Activated CD8-positive, alpha-beta memory T cell treated with anti-CD3 and anti-CD28 coated beads for 24 hours (primary cell): ENCODE measurements at regions not wholly inside any gene's neighbourhood (a gene's known extent, or its start where the extent isn't known, plus 50 kb on each side); places are given as distances from the start of the nearest gene placed in this dataset.

ENCODE experiments used
- DNase-seq: peaks from one replicate; pipeline ENCODE4 v3.0.0-alpha.2; 2020

DNA sequence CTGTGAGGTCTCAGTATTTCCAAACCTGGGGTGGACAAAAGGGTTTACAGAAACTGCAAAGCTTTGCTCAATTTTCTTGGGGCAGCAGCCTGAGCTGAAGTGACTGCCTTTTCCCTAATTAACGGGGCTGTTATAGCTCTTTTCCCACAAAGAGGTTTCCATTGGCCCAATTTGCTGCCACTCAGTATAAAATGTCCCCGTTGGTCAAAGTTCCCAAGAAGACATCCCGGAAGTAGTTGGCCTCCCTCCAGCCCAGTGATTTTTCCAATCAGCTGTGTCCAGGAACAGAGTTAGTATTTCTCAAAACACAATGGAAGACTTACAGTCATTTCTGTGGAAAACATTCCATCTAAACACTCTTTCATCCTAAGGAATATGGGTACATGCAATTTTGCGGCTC, 643.6 kb downstream of the ACTL7B start:
- DNase-seq: no peak

GRCh38 chr9:108211411-108211955, 644.3 kb downstream of the ACTL7B start:
- no peak for DNase-seq

DNA sequence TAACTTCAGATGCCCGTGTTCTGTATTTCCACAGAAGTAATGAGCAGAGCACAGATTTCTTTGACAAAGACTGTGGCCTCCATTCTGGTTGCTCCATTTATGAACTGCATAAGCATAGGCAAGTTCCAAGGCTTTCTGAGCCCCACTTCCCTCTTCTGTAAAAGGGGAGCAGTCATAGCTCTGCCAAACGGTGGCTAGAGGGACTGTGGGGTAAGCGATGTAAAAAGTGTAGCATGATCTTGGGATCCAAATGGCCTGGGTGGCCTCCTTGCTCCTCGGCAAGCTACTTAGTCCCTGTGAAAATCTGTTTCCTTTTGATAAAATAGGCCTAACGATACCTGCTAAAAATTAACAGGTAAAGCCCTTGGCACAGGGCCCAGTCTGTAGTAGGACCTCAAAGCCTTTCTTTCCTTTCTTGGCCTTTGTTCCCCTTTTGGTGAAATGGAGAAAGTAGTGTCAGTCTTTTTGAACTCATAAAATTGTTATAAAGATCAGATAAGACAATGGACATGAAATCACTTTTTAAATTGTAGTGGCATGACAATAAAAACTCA, 646.6 kb downstream of the ACTL7B start:
- DNase-seq: no peak

- DNase-seq: no peak
Observed at GRCh38 chr9:108207561-108208165, 648.1 kb downstream of the ACTL7B start.

- DNase-seq: no peak
Observed at GRCh38 chr9:108205276-108205675, 650.5 kb downstream of the ACTL7B start.

- DNase-seq: no peak
Observed at GRCh38 chr9:108197899-108198298, 657.9 kb downstream of the ACTL7B start.

DNA sequence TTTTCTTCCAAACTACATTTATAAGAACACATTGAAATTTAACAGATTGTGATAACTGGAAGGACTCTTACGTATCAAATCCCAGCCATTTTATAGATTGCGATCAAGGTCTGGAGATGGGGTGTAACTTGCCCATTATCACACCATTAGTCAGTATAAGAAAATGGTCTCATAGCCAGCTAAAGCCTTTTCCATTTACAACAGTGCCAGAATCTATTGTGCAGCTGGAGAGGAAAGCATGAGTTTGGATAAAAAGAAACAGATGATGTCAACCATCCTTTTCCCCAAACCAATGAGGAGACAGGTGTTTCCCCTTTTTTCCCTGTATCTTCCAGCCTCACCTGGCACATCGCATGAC, 658.8 kb downstream of the ACTL7B start:
- no peak for DNase-seq

GRCh38 chr9:108196332-108197007, 659.3 kb downstream of the ACTL7B start:
- DNase-seq: no peak

DNA sequence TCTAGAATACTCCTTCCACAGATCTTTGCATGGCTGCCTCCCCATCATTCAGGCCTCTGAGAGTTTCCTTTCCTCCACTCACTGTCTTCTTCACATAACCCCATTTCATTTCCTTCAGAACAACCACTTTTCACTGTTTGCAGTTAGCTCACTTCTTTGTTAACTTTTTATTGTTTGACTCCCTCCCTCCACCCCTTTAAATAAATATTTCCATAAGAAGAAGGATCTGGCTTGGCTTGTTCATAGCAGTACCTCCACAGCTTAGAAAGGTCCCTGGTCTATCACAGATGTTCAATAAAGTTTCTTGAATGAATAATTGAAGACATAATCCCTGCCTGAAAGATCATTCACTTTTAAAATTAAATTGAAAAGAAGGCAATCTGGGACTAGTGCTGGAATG, 661.6 kb downstream of the ACTL7B start:
- DNase-seq: no peak

- DNase-seq: no peak
Observed at GRCh38 chr9:108193026-108193710, 662.6 kb downstream of the ACTL7B start.

GRCh38 chr9:108191065-108191464, 664.7 kb downstream of the ACTL7B start:
- DNase-seq: no peak

GRCh38 chr9:108188976-108189375, 666.8 kb downstream of the ACTL7B start:
- no peak for DNase-seq

DNA sequence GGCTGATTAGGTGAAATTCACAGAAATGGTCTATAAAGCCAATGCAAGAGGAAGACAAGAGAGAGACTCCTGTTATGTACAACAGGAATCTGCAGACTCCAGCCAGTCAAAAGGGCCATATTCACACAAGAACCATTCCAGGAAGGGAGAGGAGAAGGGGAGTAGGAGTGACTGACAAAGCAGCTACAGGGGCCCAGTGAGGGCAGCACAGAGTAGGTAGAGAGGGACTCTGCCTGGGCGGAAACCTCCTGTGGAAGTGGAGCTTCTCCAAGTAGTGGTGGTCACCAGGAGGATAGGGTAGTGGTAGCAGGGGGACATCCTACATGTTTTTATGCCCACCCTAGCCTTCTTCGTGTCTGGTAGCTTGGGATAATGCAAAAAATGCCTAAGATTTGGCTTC, 667.3 kb downstream of the ACTL7B start:
- no peak for DNase-seq

- no peak for DNase-seq
Observed at GRCh38 chr9:108186642-108187395, 669.0 kb downstream of the ACTL7B start.

DNA sequence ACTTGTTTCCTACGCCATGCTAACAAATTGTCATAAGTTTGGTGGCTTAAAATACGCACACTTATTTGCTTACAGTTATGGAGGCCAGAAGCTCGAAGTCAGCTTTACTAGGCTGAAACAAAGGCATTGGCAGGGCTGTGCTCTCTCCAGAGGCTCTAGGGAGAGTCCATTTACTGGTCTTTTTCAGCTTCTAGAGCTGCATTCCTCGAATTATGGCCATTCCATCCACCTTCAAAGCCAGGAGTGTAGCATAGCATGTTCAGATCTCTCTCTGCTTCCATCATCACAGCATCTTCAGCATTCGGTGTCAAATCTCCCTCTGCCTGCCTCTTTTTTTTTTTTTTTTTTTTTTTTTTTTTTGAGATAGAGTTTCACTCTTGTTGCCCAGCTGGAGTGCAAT, 670.2 kb downstream of the ACTL7B start:
- DNase-seq: no peak

- no peak for DNase-seq
Observed at GRCh38 chr9:108184941-108185340, 670.8 kb downstream of the ACTL7B start.

DNA sequence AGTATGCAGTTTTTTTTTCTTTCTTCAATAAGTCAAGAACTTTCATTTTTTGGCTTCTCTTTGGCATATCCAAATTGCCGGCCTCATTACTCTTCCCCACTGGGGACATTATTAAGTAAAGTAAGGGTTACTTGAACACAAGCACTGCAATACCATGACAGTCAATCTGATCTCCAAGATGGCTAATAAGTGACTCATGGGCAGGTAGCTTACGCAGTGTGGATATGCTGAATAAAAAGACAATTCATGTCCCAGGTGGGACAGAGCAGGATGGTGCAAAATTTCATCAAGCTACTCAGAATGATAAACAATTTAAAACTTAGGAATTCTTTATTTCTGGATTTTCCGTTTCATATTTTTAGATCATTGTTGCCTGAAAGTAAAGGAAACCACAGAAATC, 671.8 kb downstream of the ACTL7B start:
- no peak for DNase-seq

- DNase-seq: no peak
Observed at GRCh38 chr9:108182950-108183381, 672.8 kb downstream of the ACTL7B start.

- DNase-seq: no peak
Observed at GRCh38 chr9:108182270-108182669, 673.5 kb downstream of the ACTL7B start.

DNA sequence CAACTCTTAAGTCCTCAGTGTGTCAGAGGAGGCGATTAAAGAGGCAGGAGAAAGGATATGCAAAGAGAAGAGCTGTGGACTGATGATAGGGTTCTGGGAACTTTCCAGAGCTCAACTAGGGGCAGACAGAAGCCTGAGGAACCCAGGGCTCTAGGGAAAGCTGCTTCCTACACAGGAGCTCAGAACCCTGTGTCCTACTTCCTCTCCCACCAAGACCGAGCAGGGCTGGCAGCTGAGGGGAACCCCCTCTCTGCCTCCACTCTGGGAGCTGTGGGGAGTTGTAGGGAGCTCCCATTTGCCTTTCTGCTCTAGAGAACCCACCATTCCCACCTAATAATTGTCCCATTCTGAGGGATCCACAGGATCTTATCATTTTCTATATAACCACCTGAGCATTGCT, 674.3 kb downstream of the ACTL7B start:
- DNase-seq: no peak

GRCh38 chr9:108180541-108180940, 675.2 kb downstream of the ACTL7B start:
- DNase-seq: no peak

DNA sequence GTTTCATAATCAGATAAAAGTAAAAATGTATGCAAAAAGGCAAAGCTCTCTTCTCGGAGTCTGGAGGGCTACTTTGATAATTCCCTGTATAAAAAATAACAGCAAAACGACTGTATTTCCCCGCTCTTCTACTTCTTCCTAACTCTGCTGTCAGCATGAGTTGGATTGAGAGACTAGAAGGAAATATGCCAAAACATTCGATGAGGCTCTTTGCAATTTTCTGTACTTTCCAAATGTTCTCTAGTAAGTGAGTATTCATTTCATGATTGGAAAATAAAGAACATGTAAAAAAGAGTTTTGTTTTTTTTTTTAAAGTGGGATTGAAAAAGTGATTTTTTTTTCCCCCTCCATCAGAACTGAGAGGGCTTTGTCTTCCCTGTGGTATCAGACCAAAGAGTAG, 677.5 kb downstream of the ACTL7B start:
- DNase-seq: no peak

GRCh38 chr9:108168236-108168850, 678.8 kb upstream of the KLF4 start:
- no peak for DNase-seq
